OCI-LY7 (cell line): ENCODE measurements at regions not wholly inside any gene's neighbourhood (a gene's known extent, or its start where the extent isn't known, plus 50 kb on each side); places are given as distances from the start of the nearest gene placed in this dataset.

Experiments
- BruUV-seq: library from RNA; stranded (reverse); fragments of 400-500 nt; replicated peaks from 2 replicates; lab custom pipeline; 2021; lab: Mats Ljungman, UMichigan
- CTCF ChIA-PET: fragments of 300-600 bp; sonication (Branson Sonifier 250); formaldehyde crosslinking; loops from one replicate; lab custom pipeline; 2022; ENCODE audit warnings: antibody characterized with exemption; ENCODE audit not compliant: unreplicated experiment; lab: Charles Lee
- POLR2A ChIA-PET: fragments of 300-600 bp; sonication (Branson Sonifier 250); formaldehyde crosslinking; loops from one replicate; lab custom pipeline; 2022; ENCODE audit warnings: antibody characterized with exemption; lab: Charles Lee
- DNase-seq: peaks from one replicate; pipeline ENCODE4 v3.0.0-alpha.2; 2015; ENCODE audit warnings: low spot score
- H2AFZ ChIP-seq: fragments of 200-600 bp; sonication (generic), shearing (Covaris generic); 2 replicates; pipeline ENCODE4 v1.6.1; 2014; ENCODE audit warnings: mild to moderate bottlenecking, antibody characterized with exemption, low read length, moderate library complexity
- H3K27ac ChIP-seq: fragments of 200-600 bp; sonication (generic); 2 replicates; pipeline ENCODE4 v1.5.1; 2014; ENCODE audit warnings: mixed run types, low read depth, mild to moderate bottlenecking, moderate library complexity, low read length, inconsistent platforms; ENCODE audit not compliant: poor library complexity, severe bottlenecking
- H3K36me3 ChIP-seq: fragments of 200-600 bp; sonication (generic); 2 replicates; pipeline ENCODE4 v1.6.1; 2014; ENCODE audit warnings: mild to moderate bottlenecking, antibody characterized with exemption, low read length, moderate library complexity, mixed read lengths; ENCODE audit not compliant: insufficient read depth
- H3K4me1 ChIP-seq: fragments of 200-600 bp; sonication (generic); 2 replicates; pipeline ENCODE4 v1.5.1; 2014; ENCODE audit warnings: mild to moderate bottlenecking, low read length; ENCODE audit not compliant: insufficient read depth, poor library complexity, severe bottlenecking
- H3K4me2 ChIP-seq: fragments of 200-600 bp; sonication (generic); 2 replicates; pipeline ENCODE4 v1.6.1; 2014; ENCODE audit warnings: mild to moderate bottlenecking, low read length
- H3K4me3 ChIP-seq: fragments of 200-600 bp; sonication (generic); 2 replicates; pipeline ENCODE4 v1.5.1; 2014; ENCODE audit warnings: mild to moderate bottlenecking, low read depth, low read length; ENCODE audit not compliant: poor library complexity, severe bottlenecking
- H3K79me2 ChIP-seq: fragments of 200-600 bp; sonication (generic); 2 replicates; pipeline ENCODE4 v1.6.1; 2016; ENCODE audit warnings: low read depth, mild to moderate bottlenecking, low read length, moderate library complexity, mixed read lengths; ENCODE audit not compliant: insufficient read depth
- H3K9me2 ChIP-seq: fragments of 200-600 bp; sonication (generic); 2 replicates; pipeline ENCODE4 v1.6.1; 2016; ENCODE audit warnings: mild to moderate bottlenecking, low read length, mixed read lengths; ENCODE audit not compliant: insufficient read depth
- H3K9me3 ChIP-seq: fragments of 200-600 bp; sonication (generic); 2 replicates; pipeline ENCODE4 v1.6.1; 2014; ENCODE audit warnings: mild to moderate bottlenecking, mixed run types, low read length, mixed read lengths
- H4K20me1 ChIP-seq: fragments of 200-600 bp; sonication (generic); 2 replicates; pipeline ENCODE4 v1.6.1; 2014; ENCODE audit warnings: mild to moderate bottlenecking, antibody characterized with exemption, low read length, moderate library complexity, mixed read lengths; ENCODE audit not compliant: insufficient read depth
- CTCF ChIP-seq: fragments of 200-600 bp; sonication (generic); conservative IDR thresholded peaks from 2 replicates; pipeline ENCODE4 v1.5.1; 2014; ENCODE audit warnings: mild to moderate bottlenecking, antibody characterized with exemption, low read length, moderate library complexity, mixed read lengths
- EZH2phosphoT487 ChIP-seq: fragments of 200-600 bp; sonication (generic); IDR thresholded peaks from 2 replicates; pipeline ENCODE4 v1.6.1; 2018; ENCODE audit warnings: low read depth, borderline replicate concordance, mild to moderate bottlenecking, mixed run types, antibody characterized with exemption, low read length, moderate library complexity, mixed read lengths
- intact Hi-C: fragments of 100-400 bp; cut with micrococcal nuclease; formaldehyde crosslinking; loops from one replicate; pipeline ENCODE4 v1.10.0; 2022; ENCODE audit not compliant: unreplicated experiment

GRCh38 chr6:88294702-88295101 lies 128.6 kb upstream of the CNR1 start:
- Histone ChIP-seq H2AFZ (peak overlapping the region; percentile 70; the same call in 1 of the 2 replicates), H3K4me1 (peaks cover 6% of the 10 kb centered on the region), H3K79me2 (no peaks in the 10 kb centered on the region), H3K36me3 (no peaks in the 10 kb centered on the region), H3K9me3 (peaks cover 21% of the 10 kb centered on the region), H3K4me3 (no peak overlapping the region), H3K4me2 (peak overlapping the region; percentile 22), H3K9me2 (no peaks in the 10 kb centered on the region), H4K20me1 (no peaks in the 10 kb centered on the region), H3K27ac (no peak overlapping the region)
- TF ChIP-seq EZH2phosphoT487 (no peak), CTCF (no peak)
- intact Hi-C loops: no loop called here
- CTCF ChIA-PET: no interaction called here
- POLR2A ChIA-PET: interaction anchor here (1.0 kb wide), 1 partner anchor 8 kb away, joined by 3 read pairs; no protein-coding TSS in a partner anchor
- no peak for DNase-seq
- no TSS peak for BruUV-seq

- peaks cover 38% of the 10 kb centered on the region for H3K9me3 ChIP-seq
- no peaks in the 10 kb centered on the region for H3K36me3 ChIP-seq
- no peak overlapping the region for H3K4me2 ChIP-seq
- ChIA-PET CTCF (no interaction called here), POLR2A (interaction anchor here (0.6 kb wide), 1 partner anchor 1072 kb away, joined by 3 read pairs; no protein-coding TSS in a partner anchor)
- no peaks in the 10 kb centered on the region for H3K79me2 ChIP-seq
- H3K4me3 ChIP-seq: no peak overlapping the region
- no peak overlapping the region for H3K27ac ChIP-seq
- peak; percentile 4 for DNase-seq
- H2AFZ ChIP-seq: peak overlapping the region; percentile 16; the same call in 1 of the 2 replicates
- peaks cover 6% of the 10 kb centered on the region for H3K4me1 ChIP-seq
- TF ChIP-seq EZH2phosphoT487: no peak
- no peak for TF ChIP-seq CTCF
- H3K9me2 ChIP-seq: no peaks in the 10 kb centered on the region
- BruUV-seq: no TSS peak
- intact Hi-C loops: no loop called here
- H4K20me1 ChIP-seq: no peaks in the 10 kb centered on the region
Measured at GRCh38 chr6:88290411-88290810, 124.3 kb upstream of the CNR1 start.

GRCh38 chr6:88287696-88288095 lies 121.5 kb upstream of the CNR1 start:
- Histone ChIP-seq H3K27ac (no peak overlapping the region), H3K79me2 (no peaks in the 10 kb centered on the region), H2AFZ (no peak overlapping the region), H3K36me3 (no peaks in the 10 kb centered on the region), H3K9me2 (no peaks in the 10 kb centered on the region), H3K4me1 (no peaks in the 10 kb centered on the region), H3K4me2 (no peak overlapping the region), H3K9me3 (peaks cover 39% of the 10 kb centered on the region), H4K20me1 (no peaks in the 10 kb centered on the region), H3K4me3 (no peak overlapping the region)
- BruUV-seq: no TSS peak
- TF ChIP-seq CTCF (no peak), EZH2phosphoT487 (no peak)
- POLR2A ChIA-PET: interaction anchor here (1.0 to 1.2 kb wide), 2 partner anchors 15 to 19 kb away, joined by 3 read pairs; no protein-coding TSS in a partner anchor
- intact Hi-C loops: no loop called here
- DNase-seq: no peak
- CTCF ChIA-PET: no interaction called here
